ENCODE measurements at regions not wholly inside any gene's neighbourhood (a gene's known extent, or its start where the extent isn't known, plus 50 kb on each side); places are given as distances from the start of the nearest gene placed in this dataset.

- H3K4me1 ChIP-seq (ENCODE audit: control insufficient read depth in 4 of 4, insufficient read depth in 4 of 4, low read length in 3 of 4) = no peaks in the 10 kb centered on the region
- DNase-seq (ENCODE audit: low spot score) = no peak
- no peak overlapping the region for H3K9ac ChIP-seq (ENCODE audit: low read depth in 1 of 2, low read length in 2 of 2)
- H3K9me3 ChIP-seq (ENCODE audit: control insufficient read depth in 4 of 4, low read length in 3 of 4) = no peaks in the 10 kb centered on the region
- no peak overlapping the region for H3K27ac ChIP-seq (ENCODE audit: low read depth in 1 of 2, low read length in 2 of 2)
- TF ChIP-seq REST (IDR thresholded peaks at IDR 0.05) = no peak
- no peak for TF ChIP-seq EGR1 (IDR thresholded peaks at IDR 0.05; ENCODE audit: low read depth in 2 of 2)
- no peak for TF ChIP-seq SP1 (IDR thresholded peaks at IDR 0.05)
- no peak for TF ChIP-seq HNF4A (conservative IDR thresholded peaks at IDR 0.05)
- no peak for TF ChIP-seq RXRA (IDR thresholded peaks at IDR 0.05)
- H3K27me3 ChIP-seq (ENCODE audit: control insufficient read depth in 4 of 4, insufficient read depth in 4 of 4, low read length in 3 of 4) = no peaks in the 10 kb centered on the region
- no peak overlapping the region for H3K4me3 ChIP-seq (ENCODE audit: low read depth in 1 of 3, low read length in 3 of 3)
- H3K36me3 ChIP-seq (ENCODE audit: control insufficient read depth in 4 of 4, insufficient read depth in 3 of 4, low read depth in 1 of 4, low read length in 3 of 4) = no peaks in the 10 kb centered on the region
- WGBS = 89% methylated on average over 4 of the region's 4 CpGs
Observed at GRCh38 chr2:226333388-226333787, 466.2 kb downstream of the IRS1 start.

GRCh38 chr2:226330206-226330605 is 469.4 kb downstream of the IRS1 start:
- no peak for DNase-seq (ENCODE audit: low spot score)
- no peaks in the 10 kb centered on the region for H3K9me3 ChIP-seq (ENCODE audit: control insufficient read depth in 4 of 4, low read length in 3 of 4)
- no peaks in the 10 kb centered on the region for H3K4me1 ChIP-seq (ENCODE audit: control insufficient read depth in 4 of 4, insufficient read depth in 4 of 4, low read length in 3 of 4)
- no peak overlapping the region for H3K4me3 ChIP-seq (ENCODE audit: low read depth in 1 of 3, low read length in 3 of 3)
- no peak overlapping the region for H3K9ac ChIP-seq (ENCODE audit: low read depth in 1 of 2, low read length in 2 of 2)
- no peaks in the 10 kb centered on the region for H3K36me3 ChIP-seq (ENCODE audit: control insufficient read depth in 4 of 4, insufficient read depth in 3 of 4, low read depth in 1 of 4, low read length in 3 of 4)
- no peak for TF ChIP-seq GABPA (IDR thresholded peaks at IDR 0.05 in 1 of 2, conservative IDR thresholded peaks at IDR 0.05 in 1 of 2)
- no peak for TF ChIP-seq EGR1 (IDR thresholded peaks at IDR 0.05; ENCODE audit: low read depth in 2 of 2)
- no peak overlapping the region for H3K27ac ChIP-seq (ENCODE audit: low read depth in 1 of 2, low read length in 2 of 2)
- no peaks in the 10 kb centered on the region for H3K27me3 ChIP-seq (ENCODE audit: control insufficient read depth in 4 of 4, insufficient read depth in 4 of 4, low read length in 3 of 4)

- Histone ChIP-seq H3K4me3 (ENCODE audit: low read depth in 1 of 3, low read length in 3 of 3) (no peak overlapping the region), H3K9me3 (ENCODE audit: control insufficient read depth in 4 of 4, low read length in 3 of 4) (no peaks in the 10 kb centered on the region), H3K27me3 (ENCODE audit: control insufficient read depth in 4 of 4, insufficient read depth in 4 of 4, low read length in 3 of 4) (no peaks in the 10 kb centered on the region), H3K36me3 (ENCODE audit: control insufficient read depth in 4 of 4, insufficient read depth in 3 of 4, low read depth in 1 of 4, low read length in 3 of 4) (no peaks in the 10 kb centered on the region), H3K9ac (ENCODE audit: low read depth in 1 of 2, low read length in 2 of 2) (no peak overlapping the region), H3K4me1 (ENCODE audit: control insufficient read depth in 4 of 4, insufficient read depth in 4 of 4, low read length in 3 of 4) (no peaks in the 10 kb centered on the region), H3K27ac (ENCODE audit: low read depth in 1 of 2, low read length in 2 of 2) (no peak overlapping the region)
- no peak for TF ChIP-seq MAX (IDR thresholded peaks at IDR 0.05)
- TF ChIP-seq FOXA1 (IDR thresholded peaks at IDR 0.05) = no peak
- no peak for TF ChIP-seq GABPA (IDR thresholded peaks at IDR 0.05 in 1 of 2, conservative IDR thresholded peaks at IDR 0.05 in 1 of 2)
- no peak for TF ChIP-seq RXRA (IDR thresholded peaks at IDR 0.05)
- no peak for TF ChIP-seq SP1 (IDR thresholded peaks at IDR 0.05)
- no peak for TF ChIP-seq HNF4A (conservative IDR thresholded peaks at IDR 0.05)
- no peak for TF ChIP-seq YY1 (IDR thresholded peaks at IDR 0.05)
- TF ChIP-seq JUND (IDR thresholded peaks at IDR 0.05) = no peak
- no peak for TF ChIP-seq CTCF (IDR thresholded peaks at IDR 0.05; ENCODE audit: low read depth, low read length, missing input control)
- TF ChIP-seq ATF3 (IDR thresholded peaks at IDR 0.05) = no peak
- no peak for TF ChIP-seq TAF1 (conservative IDR thresholded peaks at IDR 0.05)
- no peak for TF ChIP-seq FOXA2 (IDR thresholded peaks at IDR 0.05)
- TF ChIP-seq HNF4G (IDR thresholded peaks at IDR 0.05) = no peak
- no peak for TF ChIP-seq RAD21 (IDR thresholded peaks at IDR 0.05)
- no peak for TF ChIP-seq EGR1 (IDR thresholded peaks at IDR 0.05; ENCODE audit: low read depth in 2 of 2)
- DNase-seq (ENCODE audit: low spot score) = no peak
- WGBS = 82% methylated on average over 4 of the region's 4 CpGs
Observed at GRCh38 chr2:226329180-226329579, 470.4 kb downstream of the IRS1 start.

Data from liver (tissue), 8 donors.